ENCODE measurements at regions not wholly inside any gene's neighbourhood (a gene's known extent, or its start where the extent isn't known, plus 50 kb on each side); places are given as distances from the start of the nearest gene placed in this dataset.

GRCh38 chr1:29488794-29489311 lies 252.5 kb downstream of the PTPRU start:
- H3K4me3 ChIP-seq (ENCODE audit: low read depth, low read length), result no peak overlapping the region
- TF ChIP-seq, protein P1, sequence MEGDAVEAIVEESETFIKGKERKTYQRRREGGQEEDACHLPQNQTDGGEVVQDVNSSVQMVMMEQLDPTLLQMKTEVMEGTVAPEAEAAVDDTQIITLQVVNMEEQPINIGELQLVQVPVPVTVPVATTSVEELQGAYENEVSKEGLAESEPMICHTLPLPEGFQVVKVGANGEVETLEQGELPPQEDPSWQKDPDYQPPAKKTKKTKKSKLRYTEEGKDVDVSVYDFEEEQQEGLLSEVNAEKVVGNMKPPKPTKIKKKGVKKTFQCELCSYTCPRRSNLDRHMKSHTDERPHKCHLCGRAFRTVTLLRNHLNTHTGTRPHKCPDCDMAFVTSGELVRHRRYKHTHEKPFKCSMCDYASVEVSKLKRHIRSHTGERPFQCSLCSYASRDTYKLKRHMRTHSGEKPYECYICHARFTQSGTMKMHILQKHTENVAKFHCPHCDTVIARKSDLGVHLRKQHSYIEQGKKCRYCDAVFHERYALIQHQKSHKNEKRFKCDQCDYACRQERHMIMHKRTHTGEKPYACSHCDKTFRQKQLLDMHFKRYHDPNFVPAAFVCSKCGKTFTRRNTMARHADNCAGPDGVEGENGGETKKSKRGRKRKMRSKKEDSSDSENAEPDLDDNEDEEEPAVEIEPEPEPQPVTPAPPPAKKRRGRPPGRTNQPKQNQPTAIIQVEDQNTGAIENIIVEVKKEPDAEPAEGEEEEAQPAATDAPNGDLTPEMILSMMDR (IDR thresholded peaks at IDR 0.05; ENCODE audit: low read depth, low read length), result no peak

DNA sequence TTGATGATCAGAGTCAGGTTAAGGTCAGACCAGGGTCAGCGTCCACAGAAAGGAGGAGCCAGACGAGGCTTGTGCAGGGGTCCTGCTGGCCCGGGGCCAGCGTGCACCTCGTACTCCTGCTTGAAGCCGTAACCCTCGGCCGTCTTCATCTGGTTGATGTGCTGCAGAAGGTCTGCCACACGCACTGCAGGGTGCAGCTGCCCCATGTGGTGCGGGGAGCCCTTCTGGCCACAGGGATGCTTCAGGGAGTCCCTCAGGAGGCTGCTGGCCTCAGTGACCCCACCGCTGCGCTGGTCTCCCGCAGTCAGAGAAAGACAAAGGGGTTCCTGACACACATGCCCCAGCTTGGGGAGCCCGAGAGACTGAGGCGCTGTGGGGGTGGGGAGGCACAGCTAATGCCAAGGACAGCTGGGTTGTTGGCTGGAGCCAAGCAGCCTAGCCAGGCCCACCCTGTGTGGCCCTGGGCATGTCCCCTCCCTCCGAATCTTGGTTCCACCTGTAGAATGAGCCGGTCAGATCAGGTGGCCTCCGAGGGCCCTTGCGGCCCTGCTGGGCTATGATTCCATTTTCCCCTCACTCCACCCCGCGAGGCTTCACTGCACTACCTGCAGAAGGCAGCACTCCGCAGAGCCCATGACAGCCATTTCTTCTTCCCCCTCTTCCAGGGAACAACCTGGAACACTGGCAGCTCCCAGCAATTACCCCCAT lies 251.9 kb downstream of the PTPRU start:
- TF ChIP-seq, protein P1 (IDR thresholded peaks at IDR 0.05; ENCODE audit: low read depth, low read length), result no peak
- H3K4me3 ChIP-seq (ENCODE audit: low read depth, low read length), result no peak overlapping the region

GRCh38 chr1:29487291-29487690 lies 251.0 kb downstream of the PTPRU start:
- TF ChIP-seq, protein P1 (IDR thresholded peaks at IDR 0.05; ENCODE audit: low read depth, low read length), result no peak
- no peak overlapping the region for H3K4me3 ChIP-seq (ENCODE audit: low read depth, low read length)

DNA sequence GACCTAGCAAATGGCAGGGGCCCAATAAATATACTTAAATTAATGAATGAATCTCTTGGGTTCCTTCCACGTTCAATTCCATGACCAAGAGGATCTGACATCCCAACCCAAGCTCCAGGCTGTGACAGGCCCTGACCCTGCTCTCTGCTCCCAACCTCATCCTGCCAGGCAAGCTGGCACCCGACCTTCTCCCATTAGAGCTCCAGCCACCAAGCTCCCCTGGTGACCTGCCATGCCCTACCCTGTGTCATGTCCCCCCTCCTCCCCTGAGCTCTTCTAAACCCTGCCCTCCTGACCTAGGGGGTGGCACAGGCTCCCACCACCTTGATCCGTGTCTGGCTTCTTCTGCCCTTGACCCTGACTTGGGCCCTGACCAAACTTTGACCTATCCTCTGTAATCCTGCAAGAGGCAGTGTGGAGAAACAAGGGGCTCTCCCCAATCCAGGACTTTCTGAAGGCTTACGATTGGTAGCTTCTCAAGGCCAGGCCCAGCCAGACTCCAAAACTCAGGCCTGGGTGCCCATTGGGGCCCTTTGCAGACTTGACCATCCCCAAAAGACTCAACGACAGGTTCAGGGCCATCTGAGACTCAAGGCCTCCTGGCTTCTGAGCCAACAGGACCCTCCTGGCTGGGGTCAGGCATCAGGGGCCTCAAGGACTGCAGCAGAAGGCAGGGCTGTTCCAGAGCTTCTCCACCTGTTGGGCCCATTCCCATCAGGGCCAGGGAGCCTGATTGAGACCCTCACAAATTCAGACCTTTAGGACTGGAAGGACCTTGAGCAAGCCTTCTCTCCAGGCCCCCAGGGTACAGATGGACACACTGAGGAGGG lies 249.0 kb downstream of the PTPRU start:
- H3K4me3 ChIP-seq (ENCODE audit: low read depth, low read length), result no peak overlapping the region
- TF ChIP-seq, protein P1 (IDR thresholded peaks at IDR 0.05; ENCODE audit: low read depth, low read length), result no peak

- TF ChIP-seq, protein P1 (IDR thresholded peaks at IDR 0.05; ENCODE audit: low read depth, low read length), result no peak
- H3K4me3 ChIP-seq (ENCODE audit: low read depth, low read length), result no peak overlapping the region
Observed at GRCh38 chr1:29482991-29483390, 246.7 kb downstream of the PTPRU start.

GRCh38 chr1:29482064-29482463 lies 245.7 kb downstream of the PTPRU start:
- TF ChIP-seq, protein P1 (IDR thresholded peaks at IDR 0.05; ENCODE audit: low read depth, low read length), result no peak
- no peak overlapping the region for H3K4me3 ChIP-seq (ENCODE audit: low read depth, low read length)

GRCh38 chr1:29481031-29481430 lies 244.7 kb downstream of the PTPRU start:
- TF ChIP-seq, protein P1 (IDR thresholded peaks at IDR 0.05; ENCODE audit: low read depth, low read length), result no peak

More at GRCh38 chr1:29481031-29481430, 244.7 kb downstream of the PTPRU start:
- no peak overlapping the region for H3K4me3 ChIP-seq (ENCODE audit: low read depth, low read length)

All from WI38 (cell line).